GM18907 (cell line): ENCODE measurements at regions not wholly inside any gene's neighbourhood (a gene's known extent, or its start where the extent isn't known, plus 50 kb on each side); places are given as distances from the start of the nearest gene placed in this dataset.

Experiments used
- ATAC-seq: cut with Tn5 transposase; IDR thresholded peaks from one replicate; pipeline ENCODE4 v1.9.1; 2021; ENCODE audit warnings: mild to moderate bottlenecking, moderate library complexity; ENCODE audit not compliant: unreplicated experiment

DNA sequence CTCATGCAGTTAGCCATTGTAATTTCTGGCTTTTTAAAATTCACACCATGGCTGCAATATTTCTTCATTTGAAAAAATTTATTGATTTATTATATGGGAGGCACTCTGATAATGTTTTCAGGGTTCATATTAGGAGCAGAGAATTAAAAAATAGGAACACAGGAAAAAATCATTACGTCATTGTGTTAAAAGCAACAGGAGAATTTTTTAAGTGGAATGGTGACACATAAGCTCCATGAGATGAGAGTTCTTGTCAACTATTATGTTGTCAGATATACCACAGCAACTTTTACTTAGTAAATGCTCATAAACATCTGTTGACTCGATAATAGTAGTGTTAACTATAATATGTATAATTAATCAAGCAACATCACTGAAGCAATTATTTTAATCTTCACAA, 400.1 kb downstream of the TDRD3 start:
- ATAC-seq: no peak

DNA sequence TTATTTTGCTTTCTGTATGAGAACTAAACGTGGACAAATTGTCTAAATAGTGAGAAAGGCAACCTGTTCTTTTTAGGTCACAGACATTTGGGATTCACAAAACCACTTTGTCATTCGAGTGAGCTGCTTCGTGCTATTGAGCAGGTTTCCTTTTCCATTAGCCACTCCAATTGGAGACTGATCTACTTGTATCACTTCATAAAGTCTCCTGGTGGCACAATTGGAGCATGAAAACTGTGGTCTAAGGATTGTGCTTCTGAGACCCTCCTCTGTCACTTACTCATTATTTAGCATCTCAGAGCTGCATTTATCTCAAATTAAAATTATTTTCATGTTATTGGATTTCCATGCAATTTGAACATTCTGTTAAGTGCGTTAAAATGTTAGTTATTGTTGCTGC, 397.7 kb downstream of the TDRD3 start:
- no peak for ATAC-seq

DNA sequence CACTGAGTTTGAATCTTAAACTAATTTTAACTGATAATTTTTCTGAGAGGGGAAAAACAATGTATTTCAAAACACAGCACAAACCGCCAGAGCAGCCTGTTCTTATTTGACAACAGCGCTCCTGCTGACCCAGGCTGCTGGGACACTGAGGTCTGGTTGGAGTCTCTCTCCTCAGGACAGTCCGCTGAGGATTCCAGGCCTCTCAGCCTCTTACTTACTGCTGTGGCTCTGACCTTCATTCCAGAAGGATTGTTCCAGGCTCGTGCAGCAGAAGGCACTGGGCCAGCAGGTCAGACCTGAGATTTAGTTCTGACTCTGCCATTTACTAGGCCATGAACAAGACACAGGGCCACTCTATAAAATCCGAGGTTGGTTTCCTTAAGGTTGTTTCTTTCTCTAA, 393.6 kb downstream of the TDRD3 start:
- ATAC-seq: no peak

DNA sequence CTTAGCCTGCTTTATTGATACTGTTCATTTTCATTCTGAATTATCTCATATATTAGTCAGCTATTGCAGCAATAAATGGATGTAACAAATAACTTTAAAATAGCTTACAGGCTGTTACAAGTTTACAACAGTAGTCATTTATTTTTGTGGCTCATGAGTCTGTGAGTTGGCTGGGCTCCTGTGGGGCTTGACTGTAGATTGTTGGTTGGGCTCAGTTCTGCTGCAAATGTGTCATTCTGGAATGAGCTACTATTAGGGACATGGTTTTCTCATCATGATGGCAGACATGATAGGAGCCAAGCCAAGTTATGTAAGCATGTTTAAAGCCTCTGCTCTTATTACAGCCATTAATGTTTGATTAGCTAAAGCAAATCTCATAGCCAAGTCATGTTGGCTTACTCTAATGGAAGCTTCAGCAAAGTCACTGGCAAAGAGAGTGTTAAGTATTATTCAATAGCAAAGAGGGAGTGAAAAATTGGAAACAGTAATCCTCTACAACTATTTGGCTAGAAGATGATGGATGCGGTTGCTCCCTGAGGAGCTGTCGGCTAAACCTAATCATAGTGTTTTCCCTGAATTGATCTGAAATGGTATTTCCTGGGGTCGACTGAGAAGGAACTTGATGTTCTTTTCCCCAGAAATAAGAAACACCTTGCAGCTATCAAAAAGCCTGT, 391.3 kb downstream of the TDRD3 start:
- ATAC-seq: no peak

DNA sequence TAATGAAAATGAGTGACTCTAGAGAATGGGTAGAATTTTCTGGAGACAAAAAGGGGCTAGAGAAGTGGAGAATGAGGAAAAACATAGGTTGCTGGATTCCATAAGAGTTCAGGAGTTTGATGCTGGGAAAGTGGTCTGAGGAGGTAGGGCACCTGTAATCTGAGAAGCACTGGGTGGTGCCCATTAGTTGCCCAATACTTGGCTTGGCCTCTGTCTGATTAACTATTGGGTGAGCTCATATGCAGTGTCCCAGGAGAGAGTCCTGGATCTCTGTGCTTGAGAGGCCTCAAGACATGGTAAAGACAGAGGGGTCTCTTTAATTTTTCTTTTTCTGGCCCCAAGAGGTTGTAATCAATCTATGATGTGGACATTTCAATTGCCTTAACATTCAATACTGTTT, 390.1 kb downstream of the TDRD3 start:
- no peak for ATAC-seq

DNA sequence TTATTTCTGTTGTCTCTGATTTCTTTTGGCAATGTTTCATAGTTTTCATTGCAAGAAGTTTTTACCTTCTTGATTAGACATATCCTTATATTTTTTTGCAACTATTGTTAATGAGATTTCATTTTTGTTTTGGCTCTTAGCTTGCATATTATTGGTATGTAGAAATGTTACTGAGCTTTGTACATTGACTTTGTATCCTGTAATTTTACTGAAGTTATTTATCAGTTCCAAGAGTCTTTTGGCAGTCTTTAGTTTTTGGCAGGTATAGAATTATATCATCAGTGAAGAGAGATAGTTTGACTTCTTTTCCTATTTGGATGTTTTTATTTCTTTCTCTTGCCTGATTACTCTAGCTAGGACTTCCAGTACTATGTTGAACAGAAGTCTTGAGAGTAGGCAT, 375.7 kb downstream of the TDRD3 start:
- no peak for ATAC-seq

DNA sequence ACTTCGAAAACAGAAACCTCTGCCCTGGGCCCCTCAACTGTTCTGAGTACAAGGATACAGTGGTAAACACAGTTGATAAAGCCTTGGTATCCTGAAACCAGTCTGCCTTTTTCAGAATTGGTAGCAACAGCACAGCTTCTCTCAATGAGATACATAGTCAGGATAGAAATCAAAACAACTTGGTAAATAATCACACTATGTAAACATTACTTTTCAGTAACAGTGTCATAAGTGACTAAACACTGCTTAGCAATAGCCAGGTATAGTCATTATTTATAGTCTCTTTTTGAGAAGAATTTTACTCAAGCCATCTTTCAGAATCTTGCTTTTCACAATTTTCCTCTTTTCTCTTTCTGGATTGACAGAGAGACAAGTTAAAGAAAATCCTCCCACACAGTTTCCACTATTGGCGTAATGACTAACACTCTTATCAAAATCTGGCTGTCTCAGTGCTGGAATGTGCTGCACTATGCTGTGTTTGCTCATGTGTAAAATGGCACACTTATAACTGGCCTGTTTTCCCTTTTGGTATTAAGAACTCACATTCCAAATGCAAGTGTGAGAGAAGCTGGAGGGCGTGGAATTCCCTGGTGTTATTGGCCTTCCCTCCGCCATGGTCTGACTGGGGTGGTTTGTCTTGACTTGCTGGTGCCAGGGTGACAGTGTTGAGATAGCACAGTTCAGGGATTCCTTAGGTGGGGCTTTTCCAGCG, 368.8 kb downstream of the TDRD3 start:
- no peak for ATAC-seq

DNA sequence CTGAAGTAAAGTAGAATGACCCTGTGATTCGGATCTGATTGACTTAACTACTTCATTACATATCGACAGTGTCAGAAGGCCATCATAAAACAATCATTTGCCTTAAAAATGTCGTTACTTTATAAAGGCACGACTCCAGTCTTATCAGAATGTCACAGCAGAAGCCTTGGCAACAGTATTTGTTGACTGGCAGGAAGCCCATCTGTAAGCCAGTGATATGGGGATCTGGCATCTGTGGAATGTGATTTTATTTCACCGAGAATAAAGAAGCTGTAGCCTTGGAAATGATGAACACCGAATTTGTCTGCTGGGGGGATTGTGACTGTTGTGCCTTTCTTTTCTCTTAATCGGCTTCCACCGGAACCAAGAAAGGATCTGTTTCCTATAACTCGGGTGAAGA, 362.5 kb downstream of the TDRD3 start:
- no peak for ATAC-seq

DNA sequence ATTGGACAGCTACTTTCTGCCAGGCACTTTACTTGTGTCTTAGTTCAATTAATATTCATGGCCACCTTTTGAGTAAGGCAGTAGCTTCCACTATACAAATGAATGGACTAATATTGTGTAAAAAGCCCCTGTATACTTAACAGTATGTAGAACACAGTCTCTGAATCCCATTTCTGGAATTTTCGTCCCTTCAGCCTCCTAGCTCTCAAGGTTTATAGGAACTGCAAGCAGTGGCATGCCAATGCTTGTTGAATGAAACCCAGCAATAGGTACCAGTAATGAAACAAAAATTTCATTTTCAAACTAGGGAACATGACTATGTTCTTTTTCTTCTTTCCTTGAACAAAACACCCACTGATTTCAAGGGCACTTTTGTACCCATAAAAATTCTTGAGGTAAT, 361.6 kb downstream of the TDRD3 start:
- ATAC-seq: no peak

DNA sequence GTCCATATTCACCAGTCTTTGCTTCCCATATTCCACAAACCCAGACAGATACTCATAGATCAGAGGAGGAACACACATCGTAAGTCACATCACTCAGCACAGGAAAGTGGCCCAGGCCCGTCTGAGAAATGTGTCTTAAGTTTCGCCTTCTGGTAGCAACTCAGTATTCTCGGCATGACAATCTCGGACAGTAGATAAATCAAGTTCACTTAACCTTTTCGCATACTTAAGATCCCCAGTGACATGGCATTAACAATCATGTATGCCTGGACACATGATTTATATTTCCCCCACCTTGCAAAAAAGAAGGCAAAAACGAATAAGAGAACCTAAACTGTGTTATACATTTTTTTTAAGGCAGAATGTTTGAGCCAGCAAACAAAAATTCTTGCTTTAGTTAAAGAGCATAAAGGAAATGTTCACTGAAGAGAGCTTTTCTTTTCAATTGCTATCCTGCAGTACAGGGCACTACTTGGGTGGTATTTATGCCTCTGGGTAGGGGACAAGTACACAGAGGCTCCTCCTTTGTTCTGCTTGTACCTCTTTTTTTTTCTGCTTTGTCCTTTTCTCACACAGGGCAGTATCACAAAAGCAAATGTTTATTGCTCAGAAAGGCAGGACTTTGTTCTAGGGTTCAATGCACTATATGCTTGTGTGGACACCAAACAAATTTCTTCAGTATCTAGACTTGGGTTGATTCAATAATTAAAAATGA, 360.6 kb downstream of the TDRD3 start:
- no peak for ATAC-seq

DNA sequence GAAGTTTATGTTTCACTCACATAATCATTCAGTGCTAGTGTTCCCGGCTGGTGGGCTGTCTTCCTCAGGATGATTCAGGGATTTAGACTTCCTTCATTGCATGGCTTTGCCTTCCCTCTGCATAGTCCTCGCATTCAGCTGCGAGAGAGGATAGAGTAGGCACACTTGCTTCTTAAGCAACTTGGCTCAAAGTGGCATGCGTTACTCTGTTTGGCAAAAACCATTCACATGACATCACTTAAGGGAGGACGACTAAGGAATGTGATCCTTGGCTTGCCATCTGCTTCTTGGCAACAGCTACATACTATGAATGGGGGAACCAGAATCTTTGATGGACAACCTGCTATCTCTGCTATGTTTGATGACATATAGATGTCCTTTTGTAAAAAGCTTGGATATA, 359.3 kb downstream of the TDRD3 start:
- no peak for ATAC-seq

DNA sequence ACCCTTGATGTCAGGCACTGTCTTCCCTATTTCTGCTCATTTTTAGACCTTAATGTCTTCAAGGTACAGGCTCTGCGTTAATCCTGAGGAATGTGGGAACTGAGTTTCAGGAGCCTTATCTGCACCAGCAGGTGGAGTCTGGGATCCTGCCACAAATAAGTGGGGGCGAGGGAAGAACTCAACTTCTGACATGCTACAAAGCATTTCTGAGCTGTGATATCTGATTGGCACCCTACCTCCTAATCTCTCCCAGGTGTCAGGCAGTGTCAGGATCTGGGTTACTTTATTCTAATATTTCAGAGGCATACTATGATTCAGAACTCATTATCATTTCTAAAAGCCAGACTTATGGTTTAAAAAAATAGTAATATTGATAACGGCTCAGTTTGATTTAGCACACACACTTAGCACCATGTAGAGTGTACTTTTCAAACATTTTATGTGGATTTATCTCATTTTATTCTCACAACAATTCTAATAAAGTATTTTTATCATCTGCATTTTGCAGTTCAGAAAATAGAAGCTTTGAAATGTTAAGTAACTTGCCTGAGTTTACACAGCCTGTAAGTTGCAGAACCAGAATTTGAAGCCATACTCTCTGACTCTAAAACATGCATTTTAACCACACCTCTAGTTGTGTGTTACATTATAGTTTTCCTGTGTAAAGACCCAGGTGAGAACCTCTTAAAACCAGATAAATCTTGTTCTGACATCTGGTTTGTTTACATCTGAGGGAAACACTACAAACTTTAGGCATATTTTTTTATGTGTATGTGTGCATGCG, 358.6 kb downstream of the TDRD3 start:
- no peak for ATAC-seq

DNA sequence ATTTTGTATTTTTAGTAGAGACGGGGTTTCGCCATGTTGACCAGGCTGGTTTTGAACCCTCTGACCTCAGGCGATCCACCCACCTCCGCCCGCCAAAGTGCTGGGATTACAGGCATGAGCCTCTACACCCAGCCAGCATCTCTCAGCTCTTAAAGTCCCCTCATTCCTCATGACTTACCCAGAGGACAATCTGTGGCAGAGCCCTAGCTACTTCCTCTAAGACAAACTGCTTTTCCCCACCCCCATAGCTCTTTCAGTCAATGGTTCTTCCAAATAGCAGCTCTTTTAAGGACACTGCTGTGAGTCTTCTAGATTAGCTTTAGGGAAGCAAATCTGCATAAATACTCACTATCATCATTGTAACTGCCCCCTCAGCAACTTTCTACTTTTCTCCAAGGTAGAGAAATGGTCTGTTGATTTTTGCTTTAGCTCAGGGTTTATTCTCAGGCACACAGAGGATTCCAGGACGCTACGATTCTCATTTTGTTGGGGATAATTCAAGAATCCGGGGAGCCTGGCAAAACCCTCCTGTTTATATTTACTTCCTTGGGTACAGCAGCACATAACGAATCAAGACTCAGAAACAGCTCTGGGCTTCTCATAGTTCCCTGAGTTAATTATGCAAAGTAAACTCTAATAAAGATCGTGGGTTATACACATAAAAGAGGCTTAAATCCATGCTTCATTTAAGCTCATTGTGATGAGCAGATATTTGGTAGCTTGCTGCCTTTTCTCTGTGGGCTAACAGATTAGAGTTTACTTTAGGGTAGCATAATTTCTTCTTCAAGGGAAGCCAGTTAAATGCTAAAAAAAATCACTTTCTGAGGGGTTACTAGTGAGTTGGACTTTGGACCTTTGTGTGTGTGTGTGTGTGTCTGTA, 357.4 kb downstream of the TDRD3 start:
- ATAC-seq: no peak

DNA sequence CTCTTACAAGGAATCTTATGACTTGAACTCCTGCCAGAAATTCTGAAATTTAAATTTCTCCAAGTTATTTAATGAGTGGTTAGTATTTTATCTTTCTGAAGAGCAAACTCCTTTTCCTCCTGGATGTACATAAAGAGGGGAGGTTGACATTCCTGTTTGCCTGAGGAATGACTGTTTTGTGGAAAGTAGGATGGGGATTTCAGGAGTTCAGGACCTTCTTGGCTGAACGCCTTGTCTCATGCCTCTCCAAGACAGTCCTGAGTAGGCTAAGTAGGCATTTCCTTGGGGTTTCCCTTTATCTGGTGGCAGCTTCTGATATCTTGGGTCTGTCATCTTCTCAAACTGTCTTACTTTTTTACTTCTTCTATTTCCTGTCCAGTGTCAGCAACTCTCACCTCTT, 356.6 kb downstream of the TDRD3 start:
- no peak for ATAC-seq

DNA sequence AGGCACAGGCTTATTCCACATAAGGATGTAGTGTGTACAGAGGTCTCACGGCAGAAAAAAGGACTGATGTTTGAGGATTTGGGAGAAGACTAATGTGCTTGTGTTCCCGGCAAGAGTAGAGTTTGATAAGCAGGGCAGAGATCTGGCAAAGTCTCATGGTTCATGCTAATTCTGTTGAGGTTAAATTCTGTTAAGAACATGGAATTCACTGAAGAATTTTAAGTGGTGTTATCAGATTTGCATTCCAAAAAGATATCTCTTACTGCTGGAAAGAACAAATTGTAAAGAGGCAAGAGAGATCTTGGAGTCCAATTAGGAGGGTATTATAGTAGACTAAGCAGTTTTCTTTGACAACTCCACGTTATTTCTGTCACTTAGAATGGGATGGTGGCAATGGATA, 348.3 kb downstream of the TDRD3 start:
- no peak for ATAC-seq

DNA sequence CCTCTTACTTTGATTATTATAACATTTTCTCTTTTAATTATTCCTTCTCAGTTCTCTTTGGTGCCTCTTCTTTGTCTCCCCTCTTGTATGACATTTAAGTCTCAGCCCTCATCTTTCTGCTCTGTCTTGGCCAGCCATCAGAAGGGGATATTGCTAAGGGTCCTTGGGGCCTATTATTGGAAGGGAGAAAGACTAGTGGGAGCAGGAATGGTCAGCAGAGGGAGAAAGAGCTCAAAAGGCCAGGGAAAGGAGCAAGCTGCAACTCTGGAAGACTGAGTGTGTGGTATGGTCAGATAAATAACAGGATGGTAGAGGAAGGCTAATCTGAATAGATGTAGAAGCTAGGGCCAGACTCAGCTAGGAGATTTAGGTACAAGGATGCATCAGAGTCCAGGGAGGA, 336.9 kb downstream of the TDRD3 start:
- no peak for ATAC-seq

DNA sequence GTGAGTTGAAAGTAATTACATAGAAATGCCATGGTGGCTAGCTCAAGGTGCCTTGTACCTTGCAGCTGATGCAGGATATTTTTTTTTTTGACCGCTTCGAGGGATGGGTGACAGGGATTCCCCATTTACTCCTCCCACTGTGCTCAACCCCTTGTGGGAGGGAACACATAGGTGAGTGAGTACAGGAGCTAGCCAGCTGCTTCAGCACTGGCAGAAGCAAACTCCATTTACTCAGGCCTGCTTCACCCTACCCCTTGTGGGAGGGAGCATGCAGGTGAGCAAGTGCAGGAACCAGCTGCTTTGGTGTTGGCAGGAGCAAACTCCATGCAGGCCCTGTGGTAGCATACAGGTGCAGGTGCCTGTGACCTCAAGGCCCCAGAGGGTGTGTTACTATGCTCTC, 330.1 kb downstream of the TDRD3 start:
- ATAC-seq: no peak

DNA sequence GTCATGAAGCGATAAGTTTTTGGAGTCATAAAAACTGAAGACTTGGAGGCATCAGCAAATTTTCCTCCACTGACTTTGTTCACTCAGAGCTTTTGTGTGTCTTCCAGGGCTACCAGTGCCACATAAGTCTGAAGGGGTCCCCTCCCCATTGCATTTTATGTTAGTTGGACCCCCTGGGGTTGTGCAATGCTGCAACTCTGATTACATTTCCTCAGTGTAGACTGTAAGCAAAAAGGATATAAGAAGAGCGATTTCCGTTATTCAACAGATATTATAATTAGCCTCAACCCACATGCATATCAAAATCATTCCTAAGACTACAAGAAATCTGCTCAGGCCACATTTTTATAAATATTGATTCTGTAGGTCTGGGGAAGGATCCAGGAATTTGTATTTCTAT, 324.0 kb downstream of the TDRD3 start:
- no peak for ATAC-seq

DNA sequence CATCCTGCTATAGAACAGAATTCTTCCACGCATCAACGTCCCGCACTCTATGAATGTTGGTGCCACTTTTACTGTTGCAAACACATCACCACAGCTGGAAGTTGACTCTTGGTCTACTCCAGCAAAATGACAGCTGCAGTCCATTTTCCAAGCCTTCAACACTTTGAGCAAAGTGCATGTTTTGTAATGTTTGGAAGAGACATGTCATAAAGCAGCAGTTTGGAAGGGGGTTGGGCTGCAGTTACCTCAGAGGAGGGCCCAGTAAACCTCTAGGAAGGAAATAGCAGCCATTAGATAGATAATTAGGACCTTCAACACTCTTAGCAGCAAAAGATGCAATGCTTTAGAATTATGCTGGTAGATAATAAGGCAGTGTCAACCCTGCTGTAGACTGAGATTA, 323.6 kb downstream of the TDRD3 start:
- no peak for ATAC-seq

DNA sequence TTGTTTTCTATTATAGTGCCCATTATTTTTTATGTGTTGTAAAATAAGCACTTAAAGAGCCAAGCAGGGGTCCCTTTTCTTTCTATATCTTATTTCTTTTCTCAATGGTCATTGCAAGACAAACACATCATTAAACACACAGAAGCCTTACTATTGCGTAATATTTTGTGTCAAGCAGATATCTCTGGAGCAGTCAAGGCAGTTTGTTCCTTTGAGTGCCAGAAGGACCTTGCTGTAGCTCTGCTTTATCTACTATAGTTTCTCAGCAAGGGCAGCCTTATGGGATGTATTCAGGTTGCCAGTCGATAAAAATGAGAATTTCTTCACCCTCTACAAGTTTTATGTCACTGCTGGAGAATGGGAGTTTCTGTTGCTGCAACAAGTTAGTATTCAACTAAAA, 319.3 kb downstream of the TDRD3 start:
- no peak for ATAC-seq

DNA sequence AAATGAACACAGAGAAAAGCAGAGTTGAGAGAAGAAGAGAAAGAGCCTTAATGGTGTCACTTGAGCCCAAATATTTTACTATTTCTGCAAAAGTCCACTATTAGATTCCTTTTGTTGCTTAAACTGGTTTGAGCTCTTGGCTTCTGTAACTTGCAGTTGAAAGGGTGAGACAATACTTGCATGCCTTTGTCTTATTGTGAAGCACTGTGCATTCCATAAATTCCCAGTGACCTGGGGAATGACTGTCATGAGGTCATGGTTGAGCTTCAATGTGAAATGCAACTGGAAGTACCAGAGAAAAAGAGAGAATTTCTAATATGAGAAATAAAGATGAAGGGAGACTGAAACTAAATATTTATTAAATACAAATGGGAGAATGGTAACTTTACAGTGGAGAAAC, 310.9 kb downstream of the TDRD3 start:
- no peak for ATAC-seq
